GM12891 (cell line): ENCODE measurements at regions not wholly inside any gene's neighbourhood (a gene's known extent, or its start where the extent isn't known, plus 50 kb on each side); places are given as distances from the start of the nearest gene placed in this dataset.

ENCODE experiments used
- PAX5 ChIP-seq: IDR thresholded peaks from 2 replicates; pipeline ENCODE4 v1.6.1; 2011; ENCODE audit warnings: low read length, moderate library complexity, mild to moderate bottlenecking; ENCODE audit not compliant: insufficient read depth, severe bottlenecking
- POLR2A ChIP-seq: IDR thresholded peaks from 2 replicates; pipeline ENCODE4 v1.6.1; 2011; ENCODE audit warnings: low read depth, low read length, control low read depth
- POLR2AphosphoS5 ChIP-seq: IDR thresholded peaks from 2 replicates; pipeline ENCODE4 v1.6.1; 2011; ENCODE audit warnings: low read depth, low read length, control low read depth
- TAF1 ChIP-seq: IDR thresholded peaks from 2 replicates; pipeline ENCODE4 v1.6.1; 2011; ENCODE audit warnings: low read depth, low read length, control low read depth

DNA sequence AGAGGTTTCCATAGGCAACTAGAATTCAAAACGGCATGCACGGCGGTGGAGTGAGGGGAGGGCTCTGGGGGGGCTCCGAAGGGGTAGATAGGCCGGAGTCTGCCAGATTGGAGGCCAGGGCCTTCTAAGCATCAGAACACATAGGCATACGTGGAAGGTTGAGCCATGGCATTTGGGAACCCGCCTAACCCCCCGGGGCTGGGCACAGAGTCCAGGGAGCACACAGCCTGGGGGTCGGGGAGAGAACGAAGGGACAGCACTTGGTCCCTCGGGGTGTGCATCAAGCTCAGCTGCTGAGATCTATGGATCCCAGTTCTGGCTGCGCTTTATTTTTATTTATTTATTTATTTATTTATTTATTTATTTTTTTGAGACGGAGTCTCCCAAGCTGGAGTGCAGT is 89.4 kb upstream of the TNS3 start:
- TF ChIP-seq POLR2A, result no peak
- no peak for TF ChIP-seq POLR2AphosphoS5
- TF ChIP-seq PAX5, result no peak
- no peak for TF ChIP-seq TAF1
